ENCODE measurements at regions not wholly inside any gene's neighbourhood (a gene's known extent, or its start where the extent isn't known, plus 50 kb on each side); places are given as distances from the start of the nearest gene placed in this dataset.

- DNase-seq, result no peak
Measured at GRCh38 chr3:59178698-59179097, 128.9 kb upstream of the CFAP20DC start.

GRCh38 chr3:59171491-59171890 lies 121.7 kb upstream of the CFAP20DC start:
- no peak for DNase-seq

- peak; percentile 46 to 56 for DNase-seq
Measured at GRCh38 chr3:59170166-59170565, 120.3 kb upstream of the CFAP20DC start.

GRCh38 chr3:59167756-59168155 lies 117.9 kb upstream of the CFAP20DC start:
- DNase-seq, result no peak

- DNase-seq, result no peak
Measured at GRCh38 chr3:59163953-59164352, 114.1 kb upstream of the CFAP20DC start.

- no peak for DNase-seq
Measured at GRCh38 chr3:59161048-59161447, 111.2 kb upstream of the CFAP20DC start.

GRCh38 chr3:59160133-59160746 lies 110.4 kb upstream of the CFAP20DC start:
- no peak for DNase-seq

GRCh38 chr3:59153648-59154047 lies 103.8 kb upstream of the CFAP20DC start:
- DNase-seq, result no peak

GRCh38 chr3:59152943-59153342 lies 103.1 kb upstream of the CFAP20DC start:
- DNase-seq, result no peak

- DNase-seq, result peak in 1 of 2 donors; percentile 7
Measured at GRCh38 chr3:59150039-59150438, 100.2 kb upstream of the CFAP20DC start.

GRCh38 chr3:59149166-59149565 lies 99.3 kb upstream of the CFAP20DC start:
- no peak for DNase-seq

- DNase-seq, result no peak
Measured at GRCh38 chr3:59143447-59143846, 93.6 kb upstream of the CFAP20DC start.

GRCh38 chr3:59142556-59142955 lies 92.7 kb upstream of the CFAP20DC start:
- DNase-seq, result no peak

GRCh38 chr3:59138966-59139365 lies 89.1 kb upstream of the CFAP20DC start:
- no peak for DNase-seq

- DNase-seq, result no peak
Measured at GRCh38 chr3:59137415-59137814, 87.6 kb upstream of the CFAP20DC start.

- no peak for DNase-seq
Measured at GRCh38 chr3:59136081-59136480, 86.3 kb upstream of the CFAP20DC start.

- peak; percentile 66 to 76 for DNase-seq
Measured at GRCh38 chr3:59135096-59135495, 85.3 kb upstream of the CFAP20DC start.

- peak in 1 of 2 donors; percentile 10 for DNase-seq
Measured at GRCh38 chr3:59133311-59133710, 83.5 kb upstream of the CFAP20DC start.

GRCh38 chr3:59131016-59131766 lies 81.4 kb upstream of the CFAP20DC start:
- no peak for DNase-seq

- no peak for DNase-seq
Measured at GRCh38 chr3:59128685-59129084, 78.9 kb upstream of the CFAP20DC start.

- no peak for DNase-seq
Measured at GRCh38 chr3:59127071-59127470, 77.2 kb upstream of the CFAP20DC start.

- no peak for DNase-seq
Measured at GRCh38 chr3:59126446-59126845, 76.6 kb upstream of the CFAP20DC start.

GRCh38 chr3:59121346-59122144 lies 71.7 kb upstream of the CFAP20DC start:
- no peak for DNase-seq

GRCh38 chr3:59118928-59119327 lies 69.1 kb upstream of the CFAP20DC start:
- DNase-seq, result no peak

All from inflammatory macrophage (primary cell).